Nephron progenitor cell (in vitro differentiated cells): ENCODE measurements at regions not wholly inside any gene's neighbourhood (a gene's known extent, or its start where the extent isn't known, plus 50 kb on each side); places are given as distances from the start of the nearest gene placed in this dataset.

Source experiments
- DNase-seq: peaks from one replicate; pipeline ENCODE4 v3.0.0; 2021
- H3K27ac Mint-ChIP-seq: 2 replicates; pipeline ENCODE4 v1.8.0; 2021; ENCODE audit warnings: mild to moderate bottlenecking, moderate library complexity, mixed read lengths
- H3K27me3 Mint-ChIP-seq: 2 replicates; pipeline ENCODE4 v1.8.0; 2021; ENCODE audit warnings: mild to moderate bottlenecking, low read depth, mixed read lengths; ENCODE audit not compliant: poor library complexity
- H3K36me3 Mint-ChIP-seq: 2 replicates; pipeline ENCODE4 v1.8.0; 2021; ENCODE audit warnings: low read depth, mixed read lengths
- H3K4me1 Mint-ChIP-seq: 2 replicates; pipeline ENCODE4 v1.8.0; 2021; ENCODE audit warnings: mixed read lengths
- H3K4me3 Mint-ChIP-seq: 2 replicates; pipeline ENCODE4 v1.8.0; 2021; ENCODE audit warnings: mild to moderate bottlenecking, moderate library complexity, mixed read lengths
- H3K9me3 Mint-ChIP-seq: 2 replicates; pipeline ENCODE4 v1.8.0; 2021; ENCODE audit warnings: mild to moderate bottlenecking, moderate library complexity, mixed read lengths
- TF ChIP-seq, protein P1 (sequence below): fragments of 200-600 bp; sonication (generic); IDR thresholded peaks from 2 replicates; pipeline ENCODE4 v1.5.0; 2021; ENCODE audit warnings: antibody characterized with exemption

DNA sequence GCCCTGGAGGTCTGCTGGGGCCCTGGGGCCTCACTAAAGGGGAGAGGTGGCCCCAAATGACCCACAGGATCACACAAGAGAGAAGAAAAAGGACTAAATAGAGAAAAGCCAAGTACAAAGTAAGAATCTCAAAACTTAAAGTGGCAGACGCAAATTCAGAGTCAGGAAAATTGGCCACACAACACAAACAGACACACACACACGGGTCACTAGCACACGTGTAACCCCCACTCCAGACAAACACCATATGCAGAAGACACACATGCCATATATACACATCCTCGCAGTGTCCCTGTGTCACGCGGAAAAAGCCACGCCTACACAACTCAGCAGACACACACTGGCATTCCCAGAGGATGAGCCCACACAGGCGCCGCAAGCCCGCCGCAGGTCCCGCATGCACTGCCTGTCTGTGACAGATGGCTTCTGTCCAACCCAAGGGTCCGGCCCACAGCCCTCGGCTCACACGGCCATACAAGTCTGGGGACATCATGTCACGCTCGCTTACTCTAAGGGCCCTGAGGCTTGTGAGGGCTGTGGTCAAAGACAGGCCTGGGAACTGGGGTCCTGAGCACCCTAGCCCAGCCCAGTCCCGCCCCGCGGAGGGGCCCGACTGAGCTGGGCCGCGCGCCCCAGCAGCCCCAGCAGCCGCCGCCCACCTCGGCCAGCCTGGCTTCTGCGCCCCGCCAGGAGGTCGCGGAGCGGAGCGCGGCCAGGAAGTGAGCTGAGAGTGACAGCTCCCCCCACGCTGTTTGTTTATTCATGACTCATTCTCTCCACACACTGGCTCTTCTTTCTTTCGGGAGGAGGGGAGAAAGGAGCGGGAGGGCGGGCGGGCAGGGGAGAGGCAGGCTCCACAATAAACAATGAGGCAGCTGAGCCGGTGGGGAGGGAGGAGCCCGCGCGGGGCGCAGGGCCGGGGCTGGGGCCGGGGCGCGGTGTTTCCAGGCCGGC is 95.5 kb upstream of the ZMIZ1 start:
- DNase-seq = no peak
- H3K27ac Mint-ChIP-seq = peak overlapping the region; percentile 90
- H3K4me1 Mint-ChIP-seq = peaks cover 82% of the 10 kb centered on the region
- no peaks in the 10 kb centered on the region for H3K9me3 Mint-ChIP-seq
- TF ChIP-seq, protein P1, sequence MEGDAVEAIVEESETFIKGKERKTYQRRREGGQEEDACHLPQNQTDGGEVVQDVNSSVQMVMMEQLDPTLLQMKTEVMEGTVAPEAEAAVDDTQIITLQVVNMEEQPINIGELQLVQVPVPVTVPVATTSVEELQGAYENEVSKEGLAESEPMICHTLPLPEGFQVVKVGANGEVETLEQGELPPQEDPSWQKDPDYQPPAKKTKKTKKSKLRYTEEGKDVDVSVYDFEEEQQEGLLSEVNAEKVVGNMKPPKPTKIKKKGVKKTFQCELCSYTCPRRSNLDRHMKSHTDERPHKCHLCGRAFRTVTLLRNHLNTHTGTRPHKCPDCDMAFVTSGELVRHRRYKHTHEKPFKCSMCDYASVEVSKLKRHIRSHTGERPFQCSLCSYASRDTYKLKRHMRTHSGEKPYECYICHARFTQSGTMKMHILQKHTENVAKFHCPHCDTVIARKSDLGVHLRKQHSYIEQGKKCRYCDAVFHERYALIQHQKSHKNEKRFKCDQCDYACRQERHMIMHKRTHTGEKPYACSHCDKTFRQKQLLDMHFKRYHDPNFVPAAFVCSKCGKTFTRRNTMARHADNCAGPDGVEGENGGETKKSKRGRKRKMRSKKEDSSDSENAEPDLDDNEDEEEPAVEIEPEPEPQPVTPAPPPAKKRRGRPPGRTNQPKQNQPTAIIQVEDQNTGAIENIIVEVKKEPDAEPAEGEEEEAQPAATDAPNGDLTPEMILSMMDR = no peak
- peak overlapping the region; percentile 74 for H3K4me3 Mint-ChIP-seq
- no peaks in the 10 kb centered on the region for H3K36me3 Mint-ChIP-seq
- peaks cover 19% of the 10 kb centered on the region for H3K27me3 Mint-ChIP-seq

GRCh38 chr10:78973901-78974616 is 94.7 kb upstream of the ZMIZ1 start:
- TF ChIP-seq, protein P1 = no peak
- Mint-ChIP-seq H3K27me3 (peaks cover 19% of the 10 kb centered on the region), H3K36me3 (no peaks in the 10 kb centered on the region), H3K27ac (peak overlapping the region; percentile 99), H3K9me3 (no peaks in the 10 kb centered on the region), H3K4me3 (peak overlapping the region; percentile 80), H3K4me1 (peaks cover 84% of the 10 kb centered on the region)
- DNase-seq = peak; percentile 79

GRCh38 chr10:78974617-78975317 is 94.0 kb upstream of the ZMIZ1 start:
- H3K27ac Mint-ChIP-seq = peak overlapping the region; percentile 99
- peaks cover 24% of the 10 kb centered on the region for H3K27me3 Mint-ChIP-seq
- H3K36me3 Mint-ChIP-seq = no peaks in the 10 kb centered on the region
- peak; percentile 44 for DNase-seq
- peak overlapping the region; percentile 80 for H3K4me3 Mint-ChIP-seq
- no peaks in the 10 kb centered on the region for H3K9me3 Mint-ChIP-seq
- TF ChIP-seq, protein P1 = peak; percentile 63
- peaks cover 82% of the 10 kb centered on the region for H3K4me1 Mint-ChIP-seq

DNA sequence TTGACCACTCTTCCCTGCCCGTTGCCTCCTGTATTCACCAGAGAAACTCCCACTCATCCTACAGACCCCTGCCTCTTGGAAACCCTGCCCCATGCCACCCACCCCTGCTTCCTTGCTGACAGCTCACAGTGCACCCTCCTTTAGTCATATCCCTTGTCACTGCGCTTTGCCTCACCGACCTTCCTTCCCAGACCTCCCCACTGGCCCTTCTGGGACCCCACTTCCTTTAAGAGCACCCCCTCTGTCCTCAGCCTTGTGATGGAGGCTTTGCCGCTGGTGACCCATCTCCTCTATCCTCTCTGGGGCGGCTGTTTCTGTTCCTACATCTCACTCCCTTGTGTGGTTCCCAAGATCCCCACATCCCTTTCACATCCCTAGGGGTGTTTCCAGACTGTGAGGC is 92.8 kb upstream of the ZMIZ1 start:
- peak overlapping the region; percentile 47 for H3K4me3 Mint-ChIP-seq
- peaks cover 82% of the 10 kb centered on the region for H3K4me1 Mint-ChIP-seq
- peaks cover 33% of the 10 kb centered on the region for H3K27me3 Mint-ChIP-seq
- TF ChIP-seq, protein P1 = no peak
- no peaks in the 10 kb centered on the region for H3K9me3 Mint-ChIP-seq
- no peaks in the 10 kb centered on the region for H3K36me3 Mint-ChIP-seq
- H3K27ac Mint-ChIP-seq = peak overlapping the region; percentile 29
- DNase-seq = no peak

GRCh38 chr10:78976825-78977755 is 91.7 kb upstream of the ZMIZ1 start:
- no peak for DNase-seq
- peaks cover 33% of the 10 kb centered on the region for H3K27me3 Mint-ChIP-seq
- no peaks in the 10 kb centered on the region for H3K36me3 Mint-ChIP-seq
- no peak overlapping the region for H3K4me3 Mint-ChIP-seq
- H3K9me3 Mint-ChIP-seq = no peaks in the 10 kb centered on the region
- H3K4me1 Mint-ChIP-seq = peaks cover 74% of the 10 kb centered on the region
- TF ChIP-seq, protein P1 = no peak
- peak overlapping the region; percentile 73 for H3K27ac Mint-ChIP-seq
